GM20431 (cell line): ENCODE measurements at regions not wholly inside any gene's neighbourhood (a gene's known extent, or its start where the extent isn't known, plus 50 kb on each side); places are given as distances from the start of the nearest gene placed in this dataset.
"Not testable (repeated sequence)": the region's sequence is repeated elsewhere in the genome, so short reads cannot be mapped to it uniquely, and the experiment has no call there.

ENCODE experiments used
- in situ Hi-C: fragments of 300-500 bp; cut with MseI, MboI; formaldehyde crosslinking; loops from one replicate; pipeline ENCODE4 v1.15.0; 2020; ENCODE audit warnings: low sequenced_read_pairs; ENCODE audit not compliant: unreplicated experiment

DNA sequence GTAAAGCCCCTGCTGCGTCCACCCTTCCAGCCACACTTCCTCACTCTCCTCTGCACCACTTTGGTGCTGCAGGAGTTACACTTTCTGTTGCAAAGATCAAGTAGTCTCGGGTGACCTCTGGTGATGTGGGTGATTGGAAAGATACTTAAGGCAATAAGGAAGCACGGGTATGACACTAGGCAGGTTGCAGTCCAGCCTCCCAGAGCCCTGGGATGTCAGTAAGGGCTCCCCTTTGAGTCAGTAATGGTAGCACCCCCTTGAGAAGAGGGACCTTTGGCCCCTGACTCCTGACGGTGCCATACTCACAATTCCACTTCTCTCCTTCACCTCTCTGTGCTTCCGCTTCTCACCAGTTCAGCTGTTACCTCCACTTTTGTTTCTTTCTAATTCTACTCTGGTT lies 84.1 kb upstream of the KIF2A start:
- in situ Hi-C loops = loop anchor here (10.0 kb wide), 1 partner anchor 133 kb away; no protein-coding TSS in a partner anchor

- in situ Hi-C loops = loop anchor here (10.0 kb wide), 1 partner anchor 132 kb away; no protein-coding TSS in a partner anchor
Observed at GRCh38 chr5:62222305-62222704, 83.7 kb upstream of the KIF2A start.

GRCh38 chr5:62223312-62223670 lies 82.7 kb upstream of the KIF2A start:
- in situ Hi-C loops = loop anchor here (10.0 kb wide), 1 partner anchor 132 kb away; no protein-coding TSS in a partner anchor

- in situ Hi-C loops = loop anchor here (10.0 kb wide), 1 partner anchor 130 kb away; no protein-coding TSS in a partner anchor
Observed at GRCh38 chr5:62224987-62225601, 80.9 kb upstream of the KIF2A start.

DNA sequence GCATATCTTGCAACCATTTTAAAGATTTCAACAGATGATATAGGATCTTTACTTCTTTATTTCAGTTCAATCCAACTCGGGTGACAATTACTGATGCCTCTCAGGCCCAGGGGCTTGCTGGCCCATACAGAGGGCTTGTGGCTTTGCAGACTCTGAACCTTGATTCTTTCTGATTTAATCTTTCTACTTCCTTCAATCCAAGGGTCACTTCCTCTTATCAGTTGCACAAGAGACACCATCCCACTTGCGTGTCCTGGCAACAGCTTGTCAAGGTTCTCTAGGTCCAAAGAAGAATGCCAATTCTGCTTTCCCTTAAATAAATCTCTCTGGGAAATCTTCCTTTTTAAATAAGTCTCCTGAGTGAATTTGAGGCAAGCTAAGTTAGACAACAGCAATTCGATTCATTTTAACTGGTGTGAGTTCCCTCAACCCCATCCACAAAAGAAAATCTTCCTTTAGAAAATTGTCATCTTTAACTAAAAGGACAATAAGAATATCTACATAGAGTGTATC lies 75.1 kb upstream of the KIF2A start:
- in situ Hi-C loops = not testable (repeated sequence)

DNA sequence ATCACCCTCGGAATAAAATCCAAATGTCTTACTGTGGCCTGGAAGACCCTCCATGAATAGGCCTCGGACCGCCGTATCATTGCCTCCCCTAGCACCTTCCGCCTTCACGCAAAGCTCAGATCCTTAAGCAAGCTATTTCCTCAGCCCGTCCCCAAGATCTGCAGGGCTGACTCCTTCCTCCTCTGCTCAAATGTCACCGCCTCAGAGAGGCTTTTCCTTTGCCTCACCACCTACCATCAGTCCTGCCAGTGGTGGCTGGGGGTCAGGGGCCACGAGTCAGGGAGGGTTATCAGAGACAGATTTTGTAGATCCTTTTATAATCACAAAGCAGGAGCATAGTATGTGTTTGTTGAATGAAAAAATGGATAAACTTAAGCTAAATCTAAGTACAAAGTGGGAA lies 74.4 kb upstream of the KIF2A start:
- in situ Hi-C loops = no loop called here

GRCh38 chr5:62232218-62232617 lies 73.8 kb upstream of the KIF2A start:
- in situ Hi-C loops = not testable (repeated sequence)

GRCh38 chr5:62233083-62234046 lies 72.6 kb upstream of the KIF2A start:
- in situ Hi-C loops = not testable (repeated sequence)

DNA sequence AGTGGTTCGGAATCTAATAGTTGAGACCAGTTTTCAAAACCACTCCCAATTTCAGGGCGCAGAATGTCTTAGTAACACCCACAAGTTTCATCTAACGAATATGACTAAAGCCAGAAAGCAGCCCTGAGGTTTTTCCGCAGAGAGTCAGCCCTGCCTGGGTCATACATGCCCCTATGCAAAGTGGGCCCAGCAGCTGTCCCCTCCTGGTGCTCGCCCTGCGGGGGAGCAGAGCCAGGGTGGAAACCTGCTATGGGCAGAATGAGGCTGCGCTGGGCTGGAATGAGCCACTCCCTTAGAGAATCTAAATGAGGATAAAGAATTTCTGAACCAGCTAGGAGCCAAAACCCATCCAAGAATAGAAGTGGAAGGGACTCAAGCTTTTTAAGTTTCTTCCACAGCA lies 69.4 kb upstream of the KIF2A start:
- in situ Hi-C loops = not testable (repeated sequence)

DNA sequence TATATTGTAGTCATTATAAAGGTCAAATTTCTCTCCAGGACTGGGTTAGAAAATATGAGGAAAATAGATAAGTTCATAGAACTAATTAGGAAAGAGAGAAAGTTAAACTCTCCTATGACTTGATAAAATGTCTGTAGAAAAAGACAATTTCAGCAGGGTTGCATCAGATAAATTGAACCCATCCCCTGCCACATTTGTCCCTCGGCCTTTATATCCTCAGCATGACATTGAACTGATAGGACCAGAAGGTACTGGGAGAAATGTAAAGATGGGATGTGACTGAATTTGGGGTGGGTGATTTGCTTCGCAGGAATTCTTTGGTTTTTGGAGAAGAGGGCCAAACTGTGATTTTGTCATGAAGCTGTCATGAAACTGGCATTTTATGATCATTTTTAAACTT lies 68.1 kb upstream of the KIF2A start:
- in situ Hi-C loops = not testable (repeated sequence)

DNA sequence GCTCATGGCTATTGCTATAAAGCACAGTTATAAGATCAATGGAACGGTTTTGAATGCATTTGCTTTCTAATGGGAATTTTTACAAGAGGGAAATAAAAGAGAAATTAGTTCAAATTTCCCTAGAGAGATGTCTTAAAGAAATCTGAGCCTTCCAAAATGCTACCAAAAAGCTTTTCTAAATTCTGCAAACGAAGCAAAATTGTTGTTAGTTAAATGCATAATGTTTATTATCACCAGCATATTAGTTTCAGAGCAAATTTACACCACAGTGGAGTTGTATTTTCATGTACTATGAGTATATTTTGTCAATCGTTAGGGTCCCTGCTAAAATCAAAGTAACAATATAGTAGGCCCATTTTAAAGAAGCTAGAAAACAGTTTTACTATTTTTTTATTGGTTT lies 67.4 kb upstream of the KIF2A start:
- in situ Hi-C loops = not testable (repeated sequence)

DNA sequence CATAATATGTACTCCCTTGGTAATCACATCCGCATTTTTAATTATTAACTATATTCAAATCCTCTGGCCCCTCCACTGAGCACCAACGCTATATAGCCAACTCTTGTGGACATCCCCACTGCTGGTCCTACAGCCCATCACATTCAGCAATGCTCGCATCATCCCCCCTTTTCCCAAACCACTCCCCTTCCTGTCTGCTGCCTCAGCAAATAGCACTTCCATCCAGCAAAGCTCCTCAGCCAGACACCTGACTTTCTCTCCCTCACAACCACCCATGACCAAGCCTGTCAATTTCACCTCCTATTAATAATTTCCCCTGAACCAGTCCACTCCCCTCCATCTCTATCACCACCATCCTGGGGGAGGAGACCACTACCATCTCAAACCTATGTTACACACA lies 65.5 kb upstream of the KIF2A start:
- in situ Hi-C loops = not testable (repeated sequence)

DNA sequence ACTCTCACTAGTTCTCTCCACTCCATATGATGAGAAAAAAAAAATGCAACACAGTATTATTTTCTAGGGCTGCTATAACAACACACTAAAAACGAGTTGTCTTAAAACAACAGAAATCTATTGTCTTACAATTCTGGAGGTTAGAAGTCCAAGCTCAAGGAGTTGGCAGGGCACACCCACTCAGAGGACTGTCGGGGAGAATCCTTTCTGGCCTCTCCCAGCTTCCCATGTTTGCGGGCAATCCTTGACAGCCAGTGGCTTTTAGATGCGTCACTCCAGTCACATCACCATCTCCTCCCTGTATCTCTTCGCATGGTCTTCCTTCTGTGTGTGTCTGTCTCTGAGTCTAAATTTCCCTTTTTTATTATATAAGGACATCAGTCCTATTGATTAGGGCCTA lies 64.0 kb upstream of the KIF2A start:
- in situ Hi-C loops = not testable (repeated sequence)

DNA sequence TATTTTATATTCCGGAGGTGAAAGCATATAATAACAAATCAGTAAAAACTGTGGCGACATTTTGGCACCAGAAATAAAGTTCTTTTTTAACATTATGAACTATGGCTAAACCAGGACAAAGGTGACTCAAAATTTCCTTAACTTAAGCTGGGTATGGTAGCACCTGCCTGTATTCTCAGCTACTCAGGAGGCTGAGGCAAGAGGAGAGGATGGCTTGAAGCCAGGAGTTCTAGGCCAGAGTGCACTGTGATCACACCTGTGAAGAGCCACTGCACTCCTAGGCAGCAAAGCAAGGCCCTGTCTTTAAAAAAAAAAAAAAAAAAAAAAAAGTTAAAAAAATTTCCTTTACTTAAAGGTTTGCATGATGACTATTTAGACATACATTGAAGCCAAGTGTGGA lies 63.0 kb upstream of the KIF2A start:
- in situ Hi-C loops = not testable (repeated sequence)

DNA sequence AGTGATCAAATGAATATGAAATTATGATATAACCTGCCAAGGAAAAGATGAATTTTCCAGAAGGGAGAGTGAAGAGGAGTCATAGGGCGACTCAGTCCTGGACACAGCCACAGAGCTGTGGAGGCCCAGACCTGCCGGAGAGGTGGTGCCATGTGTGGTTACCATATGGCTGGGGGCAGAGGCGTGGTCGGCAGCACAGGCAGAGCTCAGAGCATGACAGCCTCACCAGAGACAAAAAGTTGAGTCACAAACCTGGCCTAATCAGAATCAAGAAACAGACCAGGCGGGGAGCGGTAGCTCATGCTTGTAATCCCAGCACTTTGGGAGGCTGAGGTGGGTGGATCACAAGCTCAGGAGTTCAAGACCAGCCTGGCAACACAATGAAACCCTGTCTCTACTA lies 57.8 kb upstream of the KIF2A start:
- in situ Hi-C loops = not testable (repeated sequence)

- in situ Hi-C loops = not testable (repeated sequence)
Observed at GRCh38 chr5:62250085-62250484, 55.9 kb upstream of the KIF2A start.

- in situ Hi-C loops = not testable (repeated sequence)
Observed at GRCh38 chr5:62250919-62251318, 55.1 kb upstream of the KIF2A start.

GRCh38 chr5:62252519-62252918 lies 53.5 kb upstream of the KIF2A start:
- in situ Hi-C loops = not testable (repeated sequence)

- in situ Hi-C loops = not testable (repeated sequence)
Observed at GRCh38 chr5:62255551-62255950, 50.5 kb upstream of the KIF2A start.

DNA sequence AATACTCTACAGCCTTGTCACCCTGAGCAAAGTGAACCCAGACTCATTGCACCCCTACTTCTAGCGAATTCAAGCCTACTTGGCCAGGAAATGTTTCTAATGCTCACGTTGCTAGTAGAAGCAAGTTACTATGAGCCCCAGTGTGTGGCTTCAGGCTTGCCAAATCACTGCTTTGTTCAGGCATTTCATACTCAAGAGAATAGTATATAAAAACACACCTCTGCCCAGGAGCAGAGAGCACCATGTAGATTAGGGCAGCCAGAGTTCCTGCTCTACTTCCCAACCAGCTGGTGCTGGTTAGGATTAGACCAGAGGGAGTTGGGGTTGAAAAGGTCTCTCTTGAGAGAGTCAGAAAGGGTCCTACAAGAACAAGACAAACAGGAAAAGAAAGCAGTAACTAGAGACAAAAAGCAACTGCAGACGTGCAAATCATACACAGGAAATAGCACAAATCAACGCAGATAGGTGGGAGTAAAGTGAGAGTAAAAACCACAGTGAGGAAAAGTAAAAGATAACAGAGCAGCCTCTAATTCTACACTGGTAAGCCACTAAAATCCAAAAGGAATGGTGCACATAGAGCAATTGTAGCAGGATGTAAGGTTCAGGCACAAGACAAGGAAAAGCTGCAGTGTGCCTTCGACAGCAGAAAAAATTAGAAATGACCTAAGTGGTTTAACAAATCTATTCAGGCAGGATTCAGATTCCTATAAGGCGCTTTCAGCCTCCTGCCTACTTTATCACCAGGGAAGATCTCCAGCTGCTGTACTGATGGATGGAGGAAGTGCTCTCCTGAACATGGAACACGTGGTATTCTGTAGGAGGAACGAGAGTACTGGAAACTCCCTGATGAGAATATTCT lies 49.6 kb upstream of the KIF2A start:
- in situ Hi-C loops = no loop called here
